T-helper 2 cell (primary cell): ENCODE measurements at regions not wholly inside any gene's neighbourhood (a gene's known extent, or its start where the extent isn't known, plus 50 kb on each side); places are given as distances from the start of the nearest gene placed in this dataset.
"Not testable (repeated sequence)": the region's sequence is repeated elsewhere in the genome, so short reads cannot be mapped to it uniquely, and the experiment has no call there.

Experiments used
- DNase-seq, 5 experiments: peaks; one replicate each; pipeline versions ENCODE4 v3.0.0 to v3.0.0-alpha.2; 2012 to 2022

DNA sequence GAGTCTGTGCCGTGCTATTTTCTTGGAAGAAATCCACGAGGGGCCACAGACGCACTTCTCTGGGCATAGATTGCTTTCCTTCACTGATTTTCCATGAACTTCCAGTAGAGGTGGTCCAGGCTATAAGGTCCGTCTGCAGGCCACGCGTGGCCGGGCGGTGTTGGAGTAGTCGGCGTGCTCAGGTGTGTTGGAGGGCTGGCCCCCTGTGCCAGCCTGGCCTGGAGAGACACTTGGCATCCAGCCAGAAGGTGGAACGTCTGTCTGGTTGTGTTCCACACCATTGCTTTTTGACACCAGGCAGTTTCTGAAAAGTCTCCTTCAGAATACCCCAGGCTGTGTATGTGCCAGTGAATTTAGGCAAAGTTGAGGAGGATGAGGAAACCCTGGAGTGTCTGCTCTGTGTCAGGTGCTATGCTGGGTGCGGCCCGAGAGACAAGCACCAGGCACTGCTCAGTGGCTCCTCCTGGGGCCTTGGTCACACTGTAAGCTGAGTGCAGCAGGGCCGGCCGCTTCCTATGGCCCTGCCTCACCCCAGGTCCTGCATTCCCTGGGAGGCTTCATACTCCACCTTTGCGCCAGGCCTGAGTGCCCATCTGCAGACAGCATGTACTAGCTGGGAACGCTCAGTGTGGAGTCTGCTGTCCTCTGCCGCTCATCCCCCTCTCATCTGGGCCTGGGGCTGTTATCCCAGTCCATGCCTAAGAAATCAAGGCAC, 52.1 kb upstream of the TAMM41 start:
- no peak for DNase-seq

DNA sequence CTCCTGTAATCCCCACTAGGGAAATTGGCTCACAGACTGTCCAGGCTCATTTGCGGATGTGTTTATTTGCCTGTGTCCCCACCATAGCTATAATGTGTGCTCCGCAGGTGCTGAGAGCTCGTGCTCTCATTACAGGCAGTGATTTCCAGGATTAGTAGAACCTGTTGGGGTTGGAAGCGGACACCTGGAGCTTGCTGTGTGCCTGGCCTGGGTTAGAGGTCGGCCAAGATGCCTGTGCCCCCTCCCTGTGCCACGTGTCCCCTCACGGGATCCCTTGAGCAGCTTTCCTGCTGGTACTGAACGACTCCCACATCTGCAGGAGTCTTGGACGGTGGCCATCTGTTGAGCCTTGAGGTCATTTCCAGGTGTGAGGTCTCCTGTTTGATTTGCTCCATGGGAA, 52.7 kb upstream of the TAMM41 start:
- DNase-seq, result not testable (repeated sequence)

DNA sequence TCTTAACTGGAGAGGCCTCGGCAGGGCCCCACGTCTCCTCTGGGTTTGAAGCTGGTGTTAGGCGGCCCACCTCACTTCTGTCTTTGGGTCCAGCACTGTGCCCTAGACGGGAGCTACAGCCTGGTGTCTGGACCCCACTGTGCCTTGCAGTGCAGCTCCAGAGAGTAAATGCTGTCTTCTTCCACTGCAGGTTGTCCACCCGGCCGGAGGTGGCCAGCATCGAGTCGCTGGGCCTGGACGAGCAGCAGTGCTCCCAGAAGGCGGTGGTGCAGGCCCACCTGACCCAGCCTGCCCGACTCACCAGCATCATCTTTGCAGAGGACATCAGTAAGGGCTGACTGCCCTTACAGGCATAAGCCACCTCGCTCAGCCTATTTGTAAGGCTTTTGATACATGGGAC, 53.1 kb upstream of the TAMM41 start:
- no peak for DNase-seq

DNA sequence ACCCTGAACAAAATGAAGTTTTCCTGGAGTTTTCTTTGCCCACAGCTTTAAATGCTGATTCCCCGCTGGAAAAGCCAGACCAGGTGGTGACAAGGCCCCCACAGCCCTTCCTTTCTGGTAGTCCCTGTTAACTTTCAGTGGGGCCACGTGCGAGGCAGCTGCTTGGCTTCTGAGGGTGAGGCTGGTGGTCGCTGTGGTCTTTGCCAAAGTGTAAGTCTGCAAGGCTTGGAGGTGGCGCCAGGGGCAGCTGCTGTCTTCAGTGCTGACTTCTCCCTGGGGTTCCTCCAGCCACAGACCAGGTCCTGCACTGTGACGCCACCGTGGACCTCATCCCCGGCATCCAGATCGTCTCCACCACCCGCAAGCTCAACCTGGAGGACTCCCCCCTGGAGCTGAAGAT, 54.1 kb upstream of the TAMM41 start:
- no peak for DNase-seq

DNA sequence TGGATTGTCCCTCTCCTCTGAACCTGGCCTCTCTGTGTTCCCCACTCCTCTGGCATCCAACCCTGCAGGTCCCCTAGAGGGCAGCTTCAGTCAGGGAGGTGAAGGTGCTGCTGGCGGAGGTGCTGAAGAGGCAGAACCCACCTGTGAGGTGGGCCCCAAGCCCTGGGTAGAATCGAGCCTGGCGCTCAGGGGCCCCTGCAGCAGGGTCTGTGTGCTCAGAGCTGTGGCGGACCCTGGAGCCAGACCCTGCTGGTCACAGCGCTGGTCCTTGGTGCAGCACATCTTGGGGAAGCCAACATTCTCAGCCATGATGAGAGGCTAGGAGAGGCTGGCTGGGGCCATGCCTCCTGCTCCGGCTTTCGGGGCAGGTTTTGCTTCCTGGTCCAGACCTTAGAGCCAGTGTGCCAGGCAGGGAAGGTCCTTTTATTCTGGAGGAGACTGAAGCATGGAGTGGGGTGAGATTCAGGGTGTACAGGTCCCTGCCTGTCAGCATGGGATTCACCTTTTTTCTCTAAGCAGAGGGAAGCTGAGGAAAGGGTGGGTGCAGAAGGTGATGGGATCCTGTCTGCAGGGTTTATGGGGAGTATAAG, 54.7 kb upstream of the TAMM41 start:
- DNase-seq, result no peak

DNA sequence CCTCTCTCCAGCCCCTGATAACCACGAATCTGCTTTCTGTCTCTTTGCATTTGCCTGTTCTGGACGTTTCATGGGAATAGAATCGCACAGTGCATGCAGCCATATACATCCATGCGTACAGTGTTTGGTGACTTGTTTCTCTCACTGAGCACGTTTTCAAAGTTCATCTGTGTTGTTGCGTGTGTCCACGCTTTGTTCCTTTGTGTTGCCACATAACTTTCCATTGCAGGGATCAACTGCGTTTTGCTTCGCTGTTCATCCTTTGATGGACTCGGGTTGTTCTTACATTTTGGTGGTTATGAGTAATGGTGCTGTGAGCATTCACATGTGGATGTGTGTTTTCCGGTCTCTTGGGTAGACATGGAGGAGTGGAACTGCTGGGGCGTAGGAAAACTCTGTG, 56.4 kb upstream of the TAMM41 start:
- DNase-seq, result no peak

DNA sequence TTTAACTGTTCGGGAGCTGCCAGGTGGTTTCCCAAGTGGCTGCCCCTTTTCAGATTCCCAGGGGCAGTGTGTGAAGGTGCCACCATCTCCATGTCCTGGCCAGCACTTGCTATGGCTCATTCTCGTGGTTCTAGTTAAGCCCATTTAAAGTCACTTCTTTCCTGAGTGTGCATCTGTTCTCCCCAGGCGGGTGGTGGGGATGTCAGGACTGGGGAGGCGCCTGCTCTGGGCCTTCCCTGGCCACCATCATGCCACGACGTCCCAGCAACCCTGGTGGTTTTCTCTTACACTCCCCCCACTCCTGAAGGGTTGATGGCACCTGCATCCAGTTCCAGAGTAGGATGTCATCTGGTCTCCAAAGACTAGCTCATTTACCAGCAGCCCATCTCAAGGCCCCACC, 56.8 kb upstream of the TAMM41 start:
- no peak for DNase-seq

DNA sequence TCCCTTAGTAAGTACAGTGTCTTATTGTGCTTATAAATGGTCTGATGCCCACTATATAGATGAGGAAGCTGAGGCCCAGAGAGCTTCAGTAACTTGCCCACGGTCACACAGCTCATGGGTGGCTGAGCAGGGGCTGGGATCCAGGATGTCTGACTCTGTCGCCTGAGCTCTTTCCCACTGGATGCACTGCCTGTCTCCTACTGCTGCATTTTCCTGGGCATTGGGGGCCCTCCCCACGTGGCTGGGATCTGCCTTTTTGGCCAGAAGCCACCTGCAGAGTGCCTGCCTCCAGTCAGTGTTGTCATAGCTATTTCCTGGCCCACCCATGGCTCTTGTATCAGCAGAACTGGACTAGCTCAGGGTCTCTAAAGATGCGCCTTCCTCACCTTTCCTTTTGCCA, 57.5 kb upstream of the TAMM41 start:
- no peak for DNase-seq

DNA sequence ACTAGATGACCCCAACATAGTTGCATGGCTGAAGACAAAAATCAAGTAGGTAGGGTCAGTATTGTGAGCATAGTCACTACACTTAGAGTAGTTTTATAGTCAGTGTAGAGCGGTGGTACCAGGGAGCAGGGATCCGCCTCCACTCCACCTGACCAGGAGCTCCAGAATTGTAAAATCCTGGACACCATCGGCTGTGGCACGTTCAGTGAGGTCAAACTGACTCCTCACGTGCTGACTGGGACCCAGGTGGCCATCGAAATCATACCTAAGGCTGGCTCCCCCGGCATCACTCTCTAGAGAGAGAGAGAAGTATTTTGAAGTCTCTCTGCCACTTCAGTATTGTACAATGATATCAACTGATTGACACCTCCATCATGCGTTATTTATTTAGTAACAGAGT, 59.7 kb upstream of the TAMM41 start:
- no peak for DNase-seq

DNA sequence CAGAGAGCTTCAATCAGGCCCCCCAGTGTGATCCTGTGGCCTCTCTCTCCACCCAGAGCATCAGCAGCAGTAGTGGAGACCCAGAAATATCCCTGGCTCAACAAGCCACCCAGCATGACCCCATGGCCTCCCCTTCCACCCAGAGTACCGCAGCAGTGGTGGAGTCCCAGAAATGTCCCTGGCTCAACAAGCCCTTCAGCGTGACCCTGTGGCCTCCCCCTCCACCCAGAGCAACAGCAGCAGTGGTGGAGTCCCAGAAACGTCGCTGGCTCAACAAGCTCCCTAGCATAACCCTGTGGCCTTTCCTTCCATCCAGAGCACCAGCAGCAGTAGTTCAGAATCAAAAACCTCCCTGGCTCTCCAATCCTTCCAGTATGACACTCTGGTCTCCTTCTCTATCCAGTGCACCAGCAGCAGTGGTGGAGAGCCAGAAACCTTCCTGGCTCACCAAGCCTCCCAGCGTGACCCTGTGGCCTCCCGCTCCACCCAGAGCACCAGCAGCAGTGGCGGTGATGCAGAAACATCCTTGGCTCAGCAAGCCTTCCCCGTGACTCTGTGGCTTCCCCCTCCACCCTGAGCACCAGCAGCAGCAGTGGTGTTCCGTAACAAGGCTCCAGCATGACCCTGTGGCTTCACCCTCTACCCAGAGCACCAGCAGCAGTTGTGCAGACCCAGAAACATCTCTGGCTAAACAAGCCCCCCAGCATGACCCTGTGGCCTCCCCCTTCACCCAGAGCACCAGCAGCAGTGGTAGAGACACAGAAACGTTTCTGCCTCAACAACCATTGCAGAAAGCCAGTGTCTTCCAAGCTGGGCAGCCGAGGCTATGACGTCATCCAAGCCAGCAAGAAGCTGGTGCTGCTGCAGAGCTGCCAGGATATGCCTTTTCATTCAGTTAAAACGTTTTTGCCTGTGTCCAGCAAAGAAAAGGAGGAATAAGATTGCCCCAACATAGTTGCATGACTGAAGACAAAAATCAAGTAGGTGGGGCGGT, 61.3 kb upstream of the TAMM41 start:
- DNase-seq, result no peak

DNA sequence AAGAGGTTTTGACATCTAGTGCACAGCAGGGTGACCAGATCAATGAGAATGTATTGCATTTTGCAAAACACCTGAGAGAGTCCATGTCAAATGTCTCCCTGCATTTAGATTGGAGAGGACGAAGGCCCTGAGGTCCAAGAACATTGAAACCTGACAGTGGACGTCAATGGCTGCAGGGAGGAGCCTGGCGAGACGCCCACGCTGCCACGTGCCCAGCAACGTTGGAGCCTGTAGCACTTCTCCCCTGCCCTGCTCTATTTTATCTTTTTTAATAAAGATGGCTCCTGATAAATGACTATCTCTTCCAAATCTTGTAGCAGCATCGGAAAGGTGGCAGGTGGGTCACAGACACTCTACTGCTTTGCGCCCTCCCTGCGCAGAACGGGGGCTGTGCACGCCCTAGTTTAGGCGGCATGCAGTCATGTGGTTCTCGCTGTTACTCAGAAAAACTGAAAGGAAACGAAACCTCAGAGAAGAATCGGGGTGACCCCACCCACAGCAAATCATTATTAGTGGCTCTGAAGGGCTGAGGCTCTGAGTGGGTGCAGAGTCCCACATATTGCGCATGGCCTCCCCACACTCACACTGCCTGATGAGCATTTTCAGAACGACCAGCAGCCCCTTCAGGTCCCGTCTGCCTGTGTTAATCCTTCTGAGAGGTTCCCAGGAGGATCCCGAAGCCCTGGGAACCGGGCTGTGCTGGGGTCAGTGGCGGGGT, 62.5 kb upstream of the TAMM41 start:
- peak in 1 of 5 experiments; percentile 62 for DNase-seq

DNA sequence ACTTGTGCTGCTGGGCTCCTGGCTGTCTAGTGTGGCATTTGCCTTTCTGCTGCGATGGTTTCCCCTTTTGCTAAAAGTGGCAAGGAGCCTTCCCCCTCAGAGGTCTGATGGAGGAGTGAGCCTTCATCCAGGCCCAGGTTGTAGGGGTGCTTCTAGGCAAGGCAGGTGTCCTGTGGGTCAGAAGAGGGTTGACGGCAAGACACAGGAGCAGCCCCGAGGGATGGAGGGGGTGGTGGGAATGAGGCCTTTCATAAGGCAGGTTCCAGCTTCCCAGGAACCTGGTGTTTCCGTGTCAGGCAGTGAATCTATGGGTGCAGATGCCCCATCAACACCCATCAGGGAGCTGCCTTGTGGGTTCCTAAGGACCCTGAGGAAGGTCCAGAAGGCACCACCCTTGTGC, 63.0 kb upstream of the TAMM41 start:
- no peak for DNase-seq

DNA sequence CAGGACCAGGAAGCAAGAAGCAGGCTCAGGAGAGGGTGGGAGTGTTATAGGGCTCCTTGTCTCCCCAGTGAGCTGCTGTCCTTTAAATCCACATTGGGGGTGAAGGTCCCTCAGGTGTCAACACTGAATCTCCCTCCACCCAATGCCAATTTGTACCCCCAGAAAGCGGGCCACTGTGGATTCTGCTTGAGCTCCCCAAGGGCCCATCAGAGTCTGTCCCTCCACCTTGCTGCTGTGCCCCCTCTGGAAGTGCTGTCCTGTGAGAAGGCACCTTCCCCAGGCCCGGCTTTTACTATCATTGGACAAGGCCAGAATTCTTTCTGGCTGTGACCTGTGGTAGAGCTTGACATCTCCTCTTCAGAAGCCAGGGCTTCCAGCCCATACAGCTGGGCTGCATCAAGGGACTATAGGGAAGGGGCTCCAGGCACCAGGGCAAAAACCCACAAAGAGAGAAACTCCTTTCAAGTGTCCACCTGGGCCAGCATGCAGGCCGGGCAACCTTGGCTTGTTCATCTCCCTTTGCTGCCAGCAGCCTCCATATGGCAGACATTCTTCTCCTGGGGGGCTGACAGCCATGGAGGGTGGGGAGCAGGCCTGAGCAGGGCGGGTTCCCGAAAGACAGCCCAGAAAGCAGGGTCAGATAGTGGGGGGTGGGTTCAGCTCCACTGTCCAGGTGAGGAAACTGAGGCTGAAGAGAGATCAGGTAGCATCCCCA, 63.7 kb upstream of the TAMM41 start:
- DNase-seq, result not testable (repeated sequence)

DNA sequence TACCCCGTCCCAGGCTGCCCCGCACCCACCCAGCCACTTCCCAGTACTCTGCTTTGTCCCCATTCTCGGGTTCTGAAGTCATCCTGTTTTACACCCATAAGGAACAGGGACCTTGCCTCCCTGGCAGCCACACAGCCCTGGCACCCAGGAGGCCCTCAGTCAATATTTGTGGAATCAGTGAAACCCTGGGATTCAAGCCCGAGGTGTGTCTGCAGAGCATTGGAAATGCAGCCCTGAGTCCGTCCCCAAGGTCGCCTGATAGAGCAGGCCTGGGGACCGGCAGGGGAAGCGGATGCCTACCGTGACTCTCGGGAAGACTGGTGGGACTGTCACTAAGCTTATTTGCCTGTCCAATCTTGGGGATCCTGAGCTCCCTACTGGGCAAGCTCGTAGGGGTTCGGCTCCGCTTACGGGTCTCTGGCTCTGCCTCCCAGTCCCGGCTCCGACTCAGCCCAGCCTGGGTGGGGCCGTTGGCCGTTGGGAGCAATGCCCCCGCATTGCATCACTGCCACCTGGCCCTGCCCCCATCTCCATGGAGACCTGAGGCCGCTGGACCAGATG, 64.4 kb upstream of the TAMM41 start:
- DNase-seq, result no peak

DNA sequence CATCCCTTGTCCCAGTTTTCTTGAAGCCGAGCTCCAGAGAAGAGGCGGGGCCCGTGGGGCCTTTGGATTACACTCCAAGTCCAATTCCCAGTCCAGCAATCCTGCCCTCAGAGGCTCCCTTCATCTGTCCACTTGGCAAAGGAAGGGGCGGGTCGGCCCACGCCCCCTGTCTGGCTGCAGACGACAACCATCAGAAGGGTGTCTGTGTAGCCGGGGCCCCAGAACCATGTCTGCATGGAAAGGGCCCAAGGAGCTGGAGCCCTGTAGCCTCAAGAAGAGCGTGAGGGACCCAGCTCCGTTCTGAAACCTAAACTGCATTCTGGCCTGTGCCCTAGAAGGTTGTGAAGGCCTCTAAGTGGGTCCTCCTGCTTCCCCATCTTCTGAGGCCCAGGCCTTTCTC, 65.2 kb upstream of the TAMM41 start:
- not testable (repeated sequence) for DNase-seq

DNA sequence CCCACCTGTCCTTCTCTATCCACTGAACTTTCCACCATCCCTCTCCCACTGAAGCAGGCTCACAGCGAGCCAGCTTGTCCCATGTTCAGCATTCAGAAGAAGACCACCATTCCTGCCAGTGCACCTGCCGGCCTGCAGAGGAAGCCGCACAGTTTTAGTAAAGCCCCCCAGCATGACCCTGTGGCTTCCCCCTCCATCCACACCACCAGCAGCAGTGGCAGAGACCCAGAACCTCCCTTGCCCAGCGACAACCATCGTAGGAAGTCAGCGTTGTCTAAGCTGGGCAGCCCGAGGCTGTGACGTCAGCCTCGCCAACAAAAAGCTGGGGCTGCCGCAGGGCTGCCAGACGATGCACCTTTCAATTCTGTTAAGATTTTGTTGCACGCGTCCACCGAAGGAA, 66.6 kb upstream of the TAMM41 start:
- DNase-seq, result no peak

DNA sequence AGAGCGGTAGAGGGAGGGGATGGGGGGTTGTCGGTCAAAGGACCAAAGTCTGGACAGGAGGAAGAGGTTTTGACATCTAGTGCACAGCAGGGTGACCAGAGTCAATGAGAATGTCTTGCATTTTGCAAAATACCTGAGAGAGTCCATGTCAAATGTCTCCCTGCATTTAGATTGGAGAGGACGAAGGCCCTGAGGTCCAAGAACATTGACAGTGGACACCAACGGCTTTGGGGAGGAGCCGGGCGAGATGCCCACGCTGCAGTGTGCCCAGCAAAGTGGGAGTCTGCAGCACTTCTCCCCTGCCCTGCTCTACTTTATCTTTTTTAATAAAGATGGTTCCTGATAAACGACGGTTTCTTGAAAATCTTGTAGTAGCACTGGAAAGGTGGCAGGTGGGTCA, 67.4 kb upstream of the TAMM41 start:
- DNase-seq, result no peak

DNA sequence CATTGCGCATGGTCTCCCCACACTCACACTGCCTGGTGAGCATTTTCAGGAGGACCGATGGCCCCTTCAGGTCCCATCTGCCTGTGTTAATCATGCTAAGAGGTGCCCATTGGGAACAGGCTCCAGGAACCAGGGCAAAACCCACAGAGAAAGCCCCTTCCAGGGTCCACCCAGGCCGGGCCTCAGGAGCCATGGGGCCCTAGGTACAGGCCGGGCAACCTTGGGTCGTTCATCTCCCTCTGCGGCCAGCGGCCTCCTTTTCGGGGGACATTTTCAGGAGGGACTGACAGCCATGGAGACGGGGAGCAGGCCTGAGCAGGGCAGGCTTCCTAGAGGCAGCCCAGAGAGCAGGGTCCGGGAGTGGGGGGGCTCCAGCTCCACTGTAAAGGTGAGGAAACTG, 68.0 kb upstream of the TAMM41 start:
- no peak for DNase-seq

DNA sequence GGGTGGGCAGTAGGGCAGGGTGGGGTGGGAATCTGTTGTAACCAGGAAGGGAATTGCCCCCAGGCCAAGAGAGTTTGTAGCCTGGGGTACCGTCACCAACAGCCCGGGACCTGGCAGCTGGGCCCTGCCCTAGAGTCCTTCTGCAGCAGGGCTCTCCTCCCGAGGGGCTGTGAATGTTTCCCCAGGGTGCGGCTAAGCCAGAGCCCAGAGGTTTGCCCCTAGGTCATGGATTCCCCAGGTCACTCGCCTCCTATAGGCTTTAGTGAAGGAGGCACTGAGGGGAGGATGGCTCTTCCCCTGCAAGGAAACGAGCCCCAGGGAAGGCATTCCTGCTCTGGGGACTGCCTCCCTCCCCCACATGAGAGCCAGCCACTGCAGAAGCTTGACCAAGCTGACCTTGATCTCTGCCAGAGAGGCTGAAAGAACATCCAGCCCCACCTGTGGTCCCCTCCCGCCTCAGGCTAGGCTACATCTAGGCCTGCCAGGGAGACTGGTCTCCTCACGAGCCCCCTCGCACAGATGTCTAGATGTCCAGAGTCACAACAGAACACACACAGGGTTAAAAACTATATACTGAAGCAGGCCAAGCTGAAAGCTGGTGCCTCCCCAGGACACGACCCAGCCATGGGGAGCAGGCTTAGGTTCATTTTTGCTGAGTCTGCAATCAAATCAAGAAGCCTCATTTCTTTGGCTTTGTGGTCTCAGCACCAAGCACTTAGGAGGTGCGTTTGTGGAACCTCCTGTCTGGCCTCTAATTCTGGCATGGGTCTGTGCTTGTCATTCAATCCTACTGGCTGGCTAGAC, 69.1 kb upstream of the TAMM41 start:
- no peak for DNase-seq

DNA sequence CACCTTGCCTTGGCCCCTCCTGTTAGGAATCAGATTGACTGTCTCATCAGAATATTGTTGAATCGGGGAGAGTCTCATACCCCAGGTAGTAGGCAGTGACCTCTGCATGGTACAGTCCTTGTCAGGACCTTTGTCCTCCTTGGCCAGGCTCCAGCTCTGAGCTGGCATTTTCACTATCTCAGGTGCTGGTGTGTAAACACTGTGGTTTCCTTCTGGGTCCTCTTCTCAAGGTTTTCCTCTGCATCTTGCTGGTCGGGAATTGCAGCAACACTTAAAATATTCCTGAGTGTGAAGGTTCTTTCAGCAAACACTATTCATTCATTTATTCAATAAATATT, 69.7 kb upstream of the TAMM41 start:
- DNase-seq, result not testable (repeated sequence)

DNA sequence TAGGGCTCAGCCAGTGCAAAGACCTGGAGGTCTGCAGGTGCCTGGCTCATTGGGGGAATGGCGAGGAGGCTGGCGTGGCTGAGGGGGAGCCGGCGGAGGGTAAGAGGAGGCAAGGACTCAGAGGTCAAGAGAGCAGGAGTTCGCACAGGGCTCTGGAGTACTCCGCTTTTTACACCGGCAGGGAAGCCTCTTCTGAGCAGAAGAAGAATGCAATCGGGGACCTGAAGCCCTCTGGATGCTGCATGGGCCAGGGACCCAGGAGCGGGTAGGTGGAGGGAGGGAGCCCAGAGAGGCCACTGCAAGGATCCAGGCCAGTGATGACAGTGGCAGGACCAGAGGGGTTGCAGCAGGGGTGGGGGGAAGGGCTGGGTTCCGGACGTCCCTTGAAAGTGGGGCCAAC, 70.4 kb upstream of the TAMM41 start:
- DNase-seq, result no peak
